ENCODE measurements at regions not wholly inside any gene's neighbourhood (a gene's known extent, or its start where the extent isn't known, plus 50 kb on each side); places are given as distances from the start of the nearest gene placed in this dataset.

GRCh38 chr7:38021892-38022291, 101.5 kb downstream of the EPDR1 start:
- TF ChIP-seq POLR2A (IDR thresholded peaks at IDR 0.05; ENCODE audit: low read depth, low read length) (no peak), POLR2AphosphoS5 (IDR thresholded peaks at IDR 0.05; ENCODE audit: low read depth, low read length) (no peak), TAF1 (IDR thresholded peaks at IDR 0.05; ENCODE audit: low read depth, low read length) (no peak), SPI1 (IDR thresholded peaks at IDR 0.05; ENCODE audit: low read depth, low read length) (no peak), PAX5 (IDR thresholded peaks at IDR 0.05; ENCODE audit: insufficient read depth, low read length, severe bottlenecking) (no peak), POU2F2 (IDR thresholded peaks at IDR 0.05; ENCODE audit: low read depth, low read length) (no peak)

Data from GM12891 (cell line).